ENCODE measurements at regions not wholly inside any gene's neighbourhood (a gene's known extent, or its start where the extent isn't known, plus 50 kb on each side); places are given as distances from the start of the nearest gene placed in this dataset.

DNA sequence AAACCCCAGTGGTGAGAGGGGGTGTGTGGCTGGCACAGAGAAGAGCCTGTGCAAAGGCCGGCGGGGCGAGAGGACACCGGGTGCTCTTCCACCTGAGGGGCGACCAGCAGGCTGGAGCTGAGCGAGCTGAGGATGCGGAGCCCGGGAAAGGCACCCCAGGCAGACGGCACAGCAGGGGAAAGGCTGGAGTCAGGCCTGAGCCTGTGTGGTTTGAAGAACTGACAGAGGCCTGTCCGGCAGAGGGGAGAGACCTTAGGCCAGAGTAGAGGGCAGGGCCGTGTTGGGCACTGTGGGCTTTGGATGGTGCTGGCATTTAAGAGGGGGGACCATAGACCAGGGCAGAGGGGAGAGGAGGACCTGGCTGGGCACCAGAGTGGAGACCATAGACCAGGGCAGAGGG lies 149.8 kb downstream of the RTP5 start:
- no peaks in the 10 kb centered on the region for H3K27me3 Mint-ChIP-seq
- H3K27ac Mint-ChIP-seq, result no peak overlapping the region

GRCh38 chr2:242020196-242021004 lies 150.9 kb downstream of the RTP5 start:
- Histone ChIP-seq H3K4me3 (ENCODE audit: low read length) (no peak overlapping the region), H3K27me3 (ENCODE audit: control insufficient read depth in 1 of 2, insufficient read depth in 2 of 2, low read length in 2 of 2) (no peaks in the 10 kb centered on the region), H3K36me3 (ENCODE audit: insufficient read depth, low read length) (peaks cover 4% of the 10 kb centered on the region), H3K9me3 (ENCODE audit: control insufficient read depth in 1 of 2, insufficient read depth in 1 of 2, low read length in 2 of 2) (peaks cover 0 to 41% of the 10 kb centered on the region in 2 experiments), H3K4me1 (ENCODE audit: insufficient read depth, low read length) (no peaks in the 10 kb centered on the region), H3K27ac (ENCODE audit: low read depth in 1 of 2, low read length in 2 of 2) (no peak overlapping the region)
- intact Hi-C loops (cut with DNase I, micrococcal nuclease), result no loop called here
- Mint-ChIP-seq H3K4me1 (ENCODE audit: low read depth) (no peaks in the 10 kb centered on the region), H3K27me3 (no peaks in the 10 kb centered on the region), H3K9me3 (no peaks in the 10 kb centered on the region), H3K4me3 (no peak overlapping the region), H3K27ac (peak overlapping the region; percentile 39), H3K36me3 (ENCODE audit: low read depth) (peaks cover 28% of the 10 kb centered on the region)
- ATAC-seq (ENCODE audit: poor library complexity), result no peak
- CTCF ChIA-PET, result interaction anchor here (1.2 kb wide), 1 partner anchor 11 kb away, joined by 4 read pairs; no protein-coding TSS in a partner anchor
- DNase-seq, result peak in 1 of 14 experiments; percentile 20
- no peak for TF ChIP-seq CTCF (IDR thresholded peaks at IDR 0.05)
- POLR2A ChIA-PET, result interaction anchor here (0.6 to 1.5 kb wide), 2 partner anchors 11 to 18 kb away, joined by 3 to 5 read pairs; no protein-coding TSS in a partner anchor

More for the DNA sequence above, 149.8 kb downstream of the RTP5 start:
- H3K9me3 Mint-ChIP-seq, result no peaks in the 10 kb centered on the region
- no peak for TF ChIP-seq CTCF (IDR thresholded peaks at IDR 0.05)
- H3K27me3 ChIP-seq (ENCODE audit: control insufficient read depth in 1 of 2, insufficient read depth in 2 of 2, low read length in 2 of 2), result no peaks in the 10 kb centered on the region
- H3K4me3 Mint-ChIP-seq, result no peak overlapping the region
- no peak overlapping the region for H3K4me3 ChIP-seq (ENCODE audit: low read length)
- DNase-seq, result no peak
- H3K36me3 ChIP-seq (ENCODE audit: insufficient read depth, low read length), result no peaks in the 10 kb centered on the region
- no peak for ATAC-seq (ENCODE audit: poor library complexity)
- ChIA-PET POLR2A (no interaction called here), CTCF (no interaction called here)
- intact Hi-C loops (cut with DNase I, micrococcal nuclease), result no loop called here
- H3K4me1 Mint-ChIP-seq (ENCODE audit: low read depth), result no peaks in the 10 kb centered on the region
- H3K9me3 ChIP-seq (ENCODE audit: control insufficient read depth in 1 of 2, insufficient read depth in 1 of 2, low read length in 2 of 2), result peaks cover 0 to 35% of the 10 kb centered on the region in 2 experiments
- H3K4me1 ChIP-seq (ENCODE audit: insufficient read depth, low read length), result no peaks in the 10 kb centered on the region
- peaks cover 17% of the 10 kb centered on the region for H3K36me3 Mint-ChIP-seq (ENCODE audit: low read depth)
- H3K27ac ChIP-seq (ENCODE audit: low read depth in 1 of 2, low read length in 2 of 2), result no peak overlapping the region

DNA sequence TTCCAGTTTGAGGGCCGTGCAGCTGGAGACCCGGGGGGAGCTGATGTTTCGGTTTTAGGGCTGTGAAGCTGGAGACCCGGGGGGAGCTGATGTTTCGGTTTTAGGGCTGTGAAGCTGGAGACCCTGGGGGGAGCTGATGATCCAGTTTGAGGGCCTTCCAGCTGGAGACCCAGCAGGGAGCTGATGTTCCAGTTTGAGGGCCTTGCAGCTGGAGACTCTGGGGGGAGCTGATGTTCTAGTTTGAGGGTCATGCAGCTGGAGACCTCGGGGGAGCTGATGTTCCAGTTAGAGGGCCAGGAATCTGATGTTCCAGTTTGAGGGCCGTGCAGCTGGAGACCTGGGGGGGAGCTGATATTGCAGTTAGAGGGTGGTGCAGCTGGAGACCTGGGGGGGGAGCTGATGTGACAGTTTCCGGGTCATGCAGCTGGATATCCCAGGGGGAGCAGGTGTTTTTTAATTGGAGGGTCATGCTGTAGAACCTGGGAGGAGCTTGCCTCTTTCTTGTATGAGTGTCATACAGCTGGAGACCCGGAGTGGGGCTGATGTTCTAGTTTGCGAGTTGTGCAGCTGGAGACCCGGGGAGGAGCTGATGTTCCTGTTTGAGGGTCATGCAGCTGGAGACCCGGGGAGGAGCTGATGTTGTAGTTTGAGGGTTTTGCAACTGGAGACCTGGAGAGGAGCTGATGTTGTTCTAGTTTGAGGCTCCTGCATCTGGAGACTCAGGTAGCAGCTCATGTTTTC lies 153.2 kb downstream of the RTP5 start:
- ATAC-seq (ENCODE audit: poor library complexity) (no peak), DNase-seq (peak in 1 of 14 experiments; percentile 16)
- H3K27ac ChIP-seq (ENCODE audit: low read depth in 1 of 2, low read length in 2 of 2), result no peak overlapping the region
- peaks cover 6% of the 10 kb centered on the region for H3K4me1 Mint-ChIP-seq (ENCODE audit: low read depth)
- no peak overlapping the region for H3K27ac Mint-ChIP-seq
- no peak overlapping the region for H3K4me3 ChIP-seq (ENCODE audit: low read length)
- no peaks in the 10 kb centered on the region for H3K9me3 Mint-ChIP-seq
- ChIA-PET POLR2A (no interaction called here), CTCF (no interaction called here)
- H3K4me1 ChIP-seq (ENCODE audit: insufficient read depth, low read length), result no peaks in the 10 kb centered on the region
- peaks cover 0 to 36% of the 10 kb centered on the region in 2 experiments for H3K9me3 ChIP-seq (ENCODE audit: control insufficient read depth in 1 of 2, insufficient read depth in 1 of 2, low read length in 2 of 2)
- H3K36me3 Mint-ChIP-seq (ENCODE audit: low read depth), result peaks cover 49% of the 10 kb centered on the region
- no peak overlapping the region for H3K4me3 Mint-ChIP-seq
- no peaks in the 10 kb centered on the region for H3K27me3 Mint-ChIP-seq
- no peak for TF ChIP-seq CTCF (IDR thresholded peaks at IDR 0.05)
- no peaks in the 10 kb centered on the region for H3K27me3 ChIP-seq (ENCODE audit: control insufficient read depth in 1 of 2, insufficient read depth in 2 of 2, low read length in 2 of 2)
- peaks cover 4% of the 10 kb centered on the region for H3K36me3 ChIP-seq (ENCODE audit: insufficient read depth, low read length)
- intact Hi-C loops (cut with DNase I, micrococcal nuclease), result no loop called here

Data from CD4-positive, alpha-beta T cell (primary cell).